ENCODE measurements at regions not wholly inside any gene's neighbourhood (a gene's known extent, or its start where the extent isn't known, plus 50 kb on each side); places are given as distances from the start of the nearest gene placed in this dataset.

- no peak for TF ChIP-seq CTCF (IDR thresholded peaks at IDR 0.05)
- TF ChIP-seq POLR2A (IDR thresholded peaks at IDR 0.05): no peak
These were observed 111.6 kb downstream of the SNX18 start for GRCh38 chr5:54629115-54629514.

All from Peyer's patch (tissue), 4 donors.